H1 (cell line): ENCODE measurements at regions not wholly inside any gene's neighbourhood (a gene's known extent, or its start where the extent isn't known, plus 50 kb on each side); places are given as distances from the start of the nearest gene placed in this dataset.

Source experiments
- ATF2 ChIP-seq: IDR thresholded peaks from 2 replicates; pipeline ENCODE4 v1.6.1; 2012; ENCODE audit warnings: low read length, inconsistent platforms
- EP300 ChIP-seq, 2 experiments: IDR thresholded peaks; 1 replicate in 1 of 2; 2 replicates in 1 of 2; pipeline ENCODE4 v1.6.1; 2011 to 2012; ENCODE audit warnings: low read depth in 2 of 2, low read length in 2 of 2, mild to moderate bottlenecking in 2 of 2, borderline replicate concordance in 1 of 2, inconsistent platforms in 1 of 2, moderate library complexity in 1 of 2
- EZH2 ChIP-seq: fragments of 200-600 bp; sonication (generic); IDR thresholded peaks from 2 replicates; pipeline ENCODE4 v1.7.1; 2012; ENCODE audit warnings: low read depth, mild to moderate bottlenecking, moderate library complexity, low read length, inconsistent platforms; ENCODE audit not compliant: severe bottlenecking
- KDM1A ChIP-seq: fragments of 200-600, 300-600 bp; sonication (generic); IDR thresholded peaks from 2 replicates; pipeline ENCODE4 v1.7.1; 2016; ENCODE audit warnings: mild to moderate bottlenecking, low read length, borderline replicate concordance
- NRF1 ChIP-seq: IDR thresholded peaks from 2 replicates; pipeline ENCODE4 v1.6.1; 2011; ENCODE audit warnings: mild to moderate bottlenecking, low read depth, low read length, improper control_type of control experiment
- PHF8 ChIP-seq: fragments of 200-600 bp; sonication (generic); conservative IDR thresholded peaks from 2 replicates; pipeline ENCODE4 v1.7.1; 2012; ENCODE audit warnings: low read depth, mild to moderate bottlenecking, inconsistent platforms, low read length, moderate library complexity
- POLR2A ChIP-seq, 2 experiments: IDR thresholded peaks; 1 replicate in 1 of 2; 2 replicates in 1 of 2; pipeline ENCODE4 v1.6.1; 2011; ENCODE audit warnings: low read depth in 2 of 2, low read length in 2 of 2, mild to moderate bottlenecking in 2 of 2; ENCODE audit errors: control extremely low read depth in 1 of 2
- POLR2AphosphoS5 ChIP-seq: IDR thresholded peaks from 2 replicates; pipeline ENCODE4 v1.6.1; 2011; ENCODE audit warnings: low read depth, low read length
- RAD21 ChIP-seq, 2 experiments: IDR thresholded peaks in 1 of 2; conservative IDR thresholded peaks in 1 of 2; 2 replicates each; pipeline ENCODE4 v1.6.1; 2011; ENCODE audit warnings: low read depth in 2 of 2, low read length in 2 of 2, improper control_type of control experiment in 1 of 2, inconsistent platforms in 1 of 2, mild to moderate bottlenecking in 1 of 2, moderate library complexity in 1 of 2
- SP2 ChIP-seq: IDR thresholded peaks from 2 replicates; pipeline ENCODE4 v1.6.1; 2012; ENCODE audit warnings: mild to moderate bottlenecking, low read length, inconsistent platforms
- TAF1 ChIP-seq: IDR thresholded peaks from 2 replicates; pipeline ENCODE4 v1.6.1; 2011; ENCODE audit warnings: mild to moderate bottlenecking, low read depth, low read length
- TF ChIP-seq, protein P1 (sequence below), 3 experiments: IDR thresholded peaks; 1 replicate in 2 of 3; 2 replicates in 1 of 3; pipeline versions ENCODE4 v1.5.1 to v1.6.1; 2011; ENCODE audit warnings: low read length in 3 of 3, mild to moderate bottlenecking in 3 of 3, inconsistent platforms in 2 of 3, low read depth in 1 of 3, moderate library complexity in 1 of 3; ENCODE audit not compliant: insufficient read depth in 1 of 3; ENCODE audit errors: control extremely low read depth in 1 of 3
- TF ChIP-seq, protein P2 (sequence below): IDR thresholded peaks from 2 replicates; pipeline ENCODE4 v1.6.1; 2011; ENCODE audit warnings: low read depth, mild to moderate bottlenecking, low read length; ENCODE audit not compliant: insufficient read depth

- TF ChIP-seq POLR2A (IDR thresholded peaks at IDR 0.05; ENCODE audit: control extremely low read depth in 1 of 2, low read depth in 2 of 2, low read length in 2 of 2): no peak
- TF ChIP-seq, protein P1, sequence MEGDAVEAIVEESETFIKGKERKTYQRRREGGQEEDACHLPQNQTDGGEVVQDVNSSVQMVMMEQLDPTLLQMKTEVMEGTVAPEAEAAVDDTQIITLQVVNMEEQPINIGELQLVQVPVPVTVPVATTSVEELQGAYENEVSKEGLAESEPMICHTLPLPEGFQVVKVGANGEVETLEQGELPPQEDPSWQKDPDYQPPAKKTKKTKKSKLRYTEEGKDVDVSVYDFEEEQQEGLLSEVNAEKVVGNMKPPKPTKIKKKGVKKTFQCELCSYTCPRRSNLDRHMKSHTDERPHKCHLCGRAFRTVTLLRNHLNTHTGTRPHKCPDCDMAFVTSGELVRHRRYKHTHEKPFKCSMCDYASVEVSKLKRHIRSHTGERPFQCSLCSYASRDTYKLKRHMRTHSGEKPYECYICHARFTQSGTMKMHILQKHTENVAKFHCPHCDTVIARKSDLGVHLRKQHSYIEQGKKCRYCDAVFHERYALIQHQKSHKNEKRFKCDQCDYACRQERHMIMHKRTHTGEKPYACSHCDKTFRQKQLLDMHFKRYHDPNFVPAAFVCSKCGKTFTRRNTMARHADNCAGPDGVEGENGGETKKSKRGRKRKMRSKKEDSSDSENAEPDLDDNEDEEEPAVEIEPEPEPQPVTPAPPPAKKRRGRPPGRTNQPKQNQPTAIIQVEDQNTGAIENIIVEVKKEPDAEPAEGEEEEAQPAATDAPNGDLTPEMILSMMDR (IDR thresholded peaks at IDR 0.05; ENCODE audit: control extremely low read depth in 1 of 3, insufficient read depth in 1 of 3, low read depth in 1 of 3, low read length in 3 of 3): no peak
- TF ChIP-seq RAD21 (IDR thresholded peaks at IDR 0.05 in 1 of 2, conservative IDR thresholded peaks at IDR 0.05 in 1 of 2; ENCODE audit: low read depth in 2 of 2, low read length in 2 of 2): no peak
- no peak for TF ChIP-seq ATF2
- TF ChIP-seq TAF1: no peak
- no peak for TF ChIP-seq EZH2
- no peak for TF ChIP-seq SP2
- TF ChIP-seq, protein P2, sequence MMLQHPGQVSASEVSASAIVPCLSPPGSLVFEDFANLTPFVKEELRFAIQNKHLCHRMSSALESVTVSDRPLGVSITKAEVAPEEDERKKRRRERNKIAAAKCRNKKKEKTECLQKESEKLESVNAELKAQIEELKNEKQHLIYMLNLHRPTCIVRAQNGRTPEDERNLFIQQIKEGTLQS: no peak
- TF ChIP-seq PHF8: no peak
- no peak for TF ChIP-seq NRF1
- no peak for TF ChIP-seq EP300 (IDR thresholded peaks at IDR 0.05; ENCODE audit: borderline replicate concordance in 1 of 2, low read depth in 2 of 2, low read length in 2 of 2)
- no peak for TF ChIP-seq KDM1A
- no peak for TF ChIP-seq POLR2AphosphoS5
These were observed 766.4 kb upstream of the KLHL1 start for GRCh38 chr13:70874636-70875035.
